HT-29 (cell line): ENCODE measurements at regions not wholly inside any gene's neighbourhood (a gene's known extent, or its start where the extent isn't known, plus 50 kb on each side); places are given as distances from the start of the nearest gene placed in this dataset.
A peak's percentile ranks its signal among the peaks of the same experiment; 100 is the strongest.
"Not testable (repeated sequence)": the region's sequence is repeated elsewhere in the genome, so short reads cannot be mapped to it uniquely, and the experiment has no call there.

Experiments
- DNase-seq: peaks from one replicate; pipeline ENCODE4 v3.0.0-alpha.2; 2015; ENCODE audit warnings: low spot score

DNA sequence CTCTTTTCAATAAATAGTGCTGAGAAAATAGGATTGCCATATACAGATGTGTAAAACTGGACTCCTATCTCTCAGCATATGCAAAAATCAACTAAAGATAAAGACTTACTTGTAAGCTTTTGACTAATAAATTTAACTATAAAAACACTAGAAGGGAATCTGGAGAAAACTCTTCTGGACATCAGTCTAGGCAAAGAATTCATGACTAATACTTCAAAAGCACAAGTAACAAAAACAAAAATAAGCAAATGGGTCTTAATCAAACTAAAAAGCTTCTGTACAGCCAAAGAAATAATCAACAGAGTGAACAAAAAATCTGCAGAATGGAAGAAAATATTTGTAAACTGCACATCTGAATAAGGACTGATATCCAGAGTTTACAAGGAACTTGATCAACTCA, 1122.2 kb downstream of the TBL1XR1 start:
- DNase-seq = no peak

DNA sequence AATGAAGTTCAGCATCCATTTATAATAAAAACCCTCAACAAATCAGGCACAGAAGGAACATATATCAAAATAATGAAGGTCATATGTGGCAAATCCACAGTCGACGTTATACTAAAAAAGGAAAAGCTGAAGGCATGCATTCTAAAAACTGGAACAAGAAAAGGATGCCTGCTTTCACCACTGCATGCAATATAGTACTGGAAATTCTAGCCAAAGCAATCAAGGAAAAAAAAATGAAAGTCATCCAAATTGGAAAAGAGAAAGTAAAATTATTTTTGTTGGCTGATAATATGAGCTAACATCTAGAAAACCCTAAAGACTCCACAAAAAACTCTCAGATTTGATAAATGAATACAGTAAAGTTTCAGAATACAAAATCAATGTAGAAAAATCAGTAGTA, 1123.2 kb downstream of the TBL1XR1 start:
- DNase-seq = no peak

DNA sequence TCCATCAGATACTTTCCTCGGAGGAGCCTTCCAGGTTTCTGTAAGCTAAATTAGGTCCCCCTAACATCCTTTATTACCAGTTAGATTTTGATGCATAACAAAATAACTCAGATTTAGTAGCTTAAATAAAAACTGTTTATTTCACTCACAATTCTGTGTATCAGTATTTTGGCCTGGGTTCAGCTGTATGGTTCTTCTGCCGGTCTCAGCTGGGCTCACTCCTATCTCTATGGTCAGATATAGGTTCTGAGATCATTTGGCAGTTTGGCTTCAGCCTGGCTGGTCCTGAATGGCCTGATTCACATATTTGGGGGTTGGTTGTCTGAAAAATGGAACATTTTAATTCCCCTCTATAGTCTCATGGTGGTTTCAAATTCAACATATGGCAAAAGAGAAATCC, 1125.3 kb downstream of the TBL1XR1 start:
- DNase-seq = no peak

DNA sequence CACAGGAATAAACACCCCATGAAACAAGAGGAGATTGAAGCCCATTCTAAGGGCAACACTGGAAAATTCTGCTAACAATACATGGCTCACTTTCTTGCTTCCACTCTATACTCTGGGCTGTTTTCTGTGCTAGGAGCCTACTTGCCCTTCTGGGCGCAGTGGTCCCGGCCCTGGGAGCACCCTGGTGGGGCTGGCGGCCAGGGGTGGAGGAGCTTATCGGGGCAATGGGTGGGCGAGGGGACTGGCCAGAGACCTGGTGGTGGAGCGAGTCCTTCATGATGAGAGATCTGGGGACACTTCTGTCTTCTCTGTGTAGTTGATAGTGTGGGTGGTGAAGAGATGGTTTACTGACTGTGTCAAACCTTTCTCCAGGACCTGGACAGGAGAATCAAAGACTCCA, 1128.5 kb downstream of the TBL1XR1 start:
- no peak for DNase-seq

DNA sequence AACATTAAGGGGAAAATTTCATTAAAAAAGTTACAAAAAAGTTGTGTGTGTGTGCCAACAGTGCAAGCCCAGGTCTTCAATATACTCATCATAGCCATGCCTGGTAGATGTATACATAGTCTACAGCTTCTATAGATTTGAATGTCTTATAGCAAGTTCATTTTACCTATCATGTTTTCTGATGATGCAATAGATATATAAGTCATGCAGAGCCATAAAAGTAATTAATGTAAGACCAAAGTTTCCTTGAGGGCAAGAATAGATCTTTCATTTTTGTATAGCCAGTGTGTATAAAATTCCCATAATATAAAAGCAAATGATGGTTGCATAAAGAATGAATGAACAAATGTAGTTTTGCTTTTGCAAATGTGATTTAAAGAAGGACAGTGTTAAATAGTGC, 1138.4 kb downstream of the TBL1XR1 start:
- no peak for DNase-seq

DNA sequence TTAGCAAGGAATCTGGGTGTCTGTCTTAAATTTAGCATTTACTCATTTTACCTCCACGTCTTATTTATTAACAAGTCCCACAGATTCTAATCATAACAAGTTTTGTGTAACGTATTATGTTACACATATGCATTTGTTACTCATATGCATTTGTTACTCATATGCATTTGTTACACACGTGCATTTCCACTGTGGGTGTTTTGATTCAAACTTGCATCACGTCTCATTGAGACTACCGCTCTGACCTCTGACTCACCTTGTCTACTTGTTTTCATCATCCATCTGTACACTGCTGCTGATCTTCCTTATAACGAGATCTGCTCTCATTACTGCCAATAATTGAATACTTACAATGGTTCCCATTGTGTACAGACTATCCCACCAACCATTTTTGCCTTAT, 1141.4 kb downstream of the TBL1XR1 start:
- no peak for DNase-seq

DNA sequence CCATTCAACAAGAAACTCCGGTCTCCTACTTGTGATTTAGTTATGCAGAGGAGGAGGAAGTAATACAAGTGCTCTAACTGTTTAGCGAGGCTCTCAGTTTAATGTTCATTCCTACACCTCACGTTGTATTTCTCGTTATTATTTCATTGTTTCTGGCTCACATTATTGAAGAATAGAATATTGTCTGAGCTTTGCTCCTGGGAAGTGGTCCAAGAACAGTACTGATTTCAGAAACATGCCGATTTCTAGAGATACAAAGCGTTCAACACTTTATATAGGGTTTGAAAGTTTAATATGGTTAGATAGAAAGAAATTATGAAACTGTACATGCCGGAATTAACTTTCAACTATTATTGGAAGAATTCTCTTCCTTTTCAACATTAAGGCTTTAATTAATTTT, 1145.5 kb downstream of the TBL1XR1 start:
- no peak for DNase-seq

DNA sequence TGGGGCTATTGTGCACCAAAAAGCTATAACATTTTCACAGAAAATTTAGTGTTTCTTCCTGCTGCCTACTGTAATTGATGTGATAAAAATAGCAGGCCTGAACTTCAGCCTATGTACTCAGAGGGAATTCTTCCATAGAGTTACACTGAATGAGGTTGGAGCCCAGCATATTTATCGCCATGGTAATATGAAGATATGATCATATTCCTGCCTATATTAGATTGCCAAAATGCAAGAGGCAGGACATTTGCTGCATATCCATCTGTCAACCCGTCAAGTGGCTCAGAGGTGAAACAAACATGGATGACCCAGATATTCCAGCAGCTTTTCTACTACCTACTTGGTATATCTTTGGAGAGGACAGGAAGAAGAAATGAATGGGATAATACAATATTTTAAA, 1150.6 kb downstream of the TBL1XR1 start:
- DNase-seq = no peak

DNA sequence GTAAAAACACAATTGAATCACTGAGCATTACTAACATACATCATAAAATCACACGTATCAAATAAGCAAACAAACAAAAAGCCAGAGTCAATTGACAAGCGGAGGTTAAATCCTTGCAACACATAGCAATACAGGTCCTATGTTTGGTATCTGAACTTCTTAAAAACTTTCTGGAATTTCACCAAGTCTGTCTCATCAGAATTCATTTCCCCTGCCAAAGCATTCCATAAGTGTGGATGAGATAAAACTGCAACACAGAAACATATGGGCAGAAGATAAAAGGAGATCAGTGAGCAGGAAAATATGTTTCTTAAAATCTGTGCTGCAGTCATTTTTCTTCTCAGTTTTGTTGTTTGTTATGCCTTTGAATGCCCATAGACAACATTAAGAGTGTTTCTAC, 1155.5 kb downstream of the TBL1XR1 start:
- DNase-seq = no peak

DNA sequence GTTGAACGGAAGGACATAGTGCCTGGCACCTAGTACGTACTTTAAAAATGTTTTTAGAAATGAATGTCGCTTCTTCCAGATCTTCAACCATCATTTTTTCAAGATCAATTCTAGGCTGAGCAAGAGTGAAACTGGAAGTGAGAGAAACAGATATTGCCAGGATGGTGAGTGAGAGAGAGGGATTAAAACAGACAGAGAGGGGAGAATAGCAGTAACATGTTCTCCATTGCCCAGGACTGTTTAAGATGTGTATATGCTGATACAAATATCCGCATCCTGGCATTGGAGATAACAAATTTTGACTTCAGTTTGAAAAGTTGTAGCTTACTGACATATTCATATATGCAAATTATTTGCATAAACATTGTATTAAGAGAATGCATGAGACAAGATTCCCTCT, 1156.1 kb downstream of the TBL1XR1 start:
- DNase-seq = no peak

DNA sequence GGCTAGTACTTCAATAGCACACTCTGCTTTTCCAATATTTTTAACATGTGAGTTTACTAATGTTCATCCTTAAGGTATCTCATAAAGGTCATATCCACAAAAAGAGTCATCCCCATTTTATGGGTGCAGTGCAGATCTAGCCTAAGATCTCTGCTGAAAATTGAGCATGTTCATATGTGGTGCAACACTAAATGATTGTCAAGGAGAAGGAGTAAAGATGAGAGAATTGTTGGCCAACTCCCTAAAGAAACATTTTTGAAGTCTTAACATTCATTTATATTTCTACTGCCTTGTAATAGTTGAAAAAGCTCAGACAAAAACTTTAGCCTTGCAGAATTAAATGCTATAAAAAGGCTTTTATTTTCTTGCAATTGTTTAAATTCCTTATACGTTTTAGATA, 1159.6 kb downstream of the TBL1XR1 start:
- no peak for DNase-seq

DNA sequence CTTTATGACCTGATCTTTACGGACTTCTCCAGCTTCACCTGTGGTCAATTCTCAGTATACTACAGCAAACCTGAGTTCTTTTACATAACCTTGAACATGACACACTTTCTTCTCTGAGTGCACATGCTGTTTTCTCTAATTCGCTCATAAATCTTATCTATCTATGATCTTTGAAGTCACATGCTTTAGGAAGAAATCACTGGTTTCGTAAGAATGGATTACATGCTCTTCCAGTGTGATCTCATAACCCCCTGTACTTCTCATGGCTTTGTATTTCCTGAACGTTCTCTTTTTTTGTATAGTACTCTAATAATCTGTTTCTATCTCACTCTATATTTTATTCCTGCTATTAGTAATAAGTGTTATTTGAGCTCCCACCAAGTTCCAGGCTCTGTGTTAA, 1165.2 kb downstream of the TBL1XR1 start:
- peak; percentile 2 for DNase-seq

DNA sequence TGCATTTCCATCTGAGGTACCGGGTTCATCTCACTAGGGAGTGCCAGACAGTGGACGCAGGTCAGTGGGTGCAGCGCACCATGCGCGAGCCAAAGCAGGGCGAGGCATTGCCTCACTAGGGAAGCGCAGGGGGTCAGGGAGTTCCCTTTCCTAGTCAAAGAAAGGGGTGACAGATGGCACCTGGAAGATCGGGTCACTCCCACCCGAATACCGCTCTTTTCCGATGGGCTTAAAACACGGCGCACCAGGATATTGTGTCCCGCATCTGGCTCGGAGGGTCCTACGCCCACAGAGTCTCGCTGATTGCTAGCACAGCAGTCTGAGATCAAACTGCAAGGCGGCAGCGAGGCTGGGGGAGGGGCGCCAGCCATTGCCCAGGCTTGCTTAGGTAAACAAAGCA, 1157.1 kb downstream of the NAALADL2 start:
- DNase-seq = not testable (repeated sequence)

DNA sequence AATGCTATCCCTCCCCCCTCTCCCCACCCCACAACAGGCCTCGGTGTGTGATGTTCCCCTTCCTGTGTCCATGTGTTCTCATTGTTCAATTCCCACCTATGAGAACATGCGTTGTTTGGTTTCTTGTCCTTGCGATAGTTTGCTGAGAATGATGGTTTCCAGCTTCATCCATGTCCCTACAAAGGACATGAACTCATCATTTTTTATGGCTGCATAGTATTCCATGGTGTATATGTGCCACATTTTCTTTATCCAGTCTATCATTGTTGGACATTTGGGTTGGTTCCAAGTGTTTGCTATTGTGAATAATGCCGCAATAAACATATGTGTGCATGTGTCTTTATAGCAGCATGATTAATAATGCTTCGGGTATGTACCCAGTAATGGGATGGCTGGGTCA, 1156.1 kb downstream of the NAALADL2 start:
- not testable (repeated sequence) for DNase-seq

DNA sequence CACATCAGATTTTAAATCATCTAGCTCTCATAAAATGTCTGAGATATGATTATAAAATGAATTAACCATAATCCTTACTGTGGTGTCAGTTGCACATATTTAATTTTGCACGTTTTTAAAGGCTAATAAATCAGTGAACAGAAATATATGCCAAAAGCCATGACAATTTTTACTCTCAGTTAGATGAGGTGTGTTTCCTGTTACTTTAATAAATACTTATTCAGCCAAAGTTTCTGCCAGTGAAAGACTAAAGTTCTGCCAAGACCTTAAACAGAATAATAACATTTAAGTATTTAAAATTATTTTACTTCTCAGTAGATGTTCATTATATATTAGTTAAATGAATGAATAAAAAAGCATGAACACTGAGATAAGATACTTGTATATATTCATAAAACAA, 1150.1 kb downstream of the NAALADL2 start:
- DNase-seq = no peak

DNA sequence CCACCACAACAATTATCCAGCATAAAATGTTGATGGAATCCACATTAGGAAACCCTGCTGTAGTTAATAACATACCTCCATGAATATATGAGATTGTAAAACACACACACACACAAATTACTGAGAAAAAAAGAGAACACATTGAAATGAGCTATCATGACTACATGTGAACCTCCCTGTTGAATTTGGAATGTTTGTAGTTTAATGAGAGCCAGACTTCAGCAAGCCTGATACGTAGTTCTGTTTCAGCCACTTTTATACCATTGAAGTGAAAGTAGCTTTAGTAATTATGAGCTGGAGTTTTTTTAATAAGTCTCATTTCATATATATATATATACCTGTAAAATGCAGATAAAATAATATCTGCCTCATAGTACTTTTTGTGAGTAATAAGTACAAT, 1146.4 kb downstream of the NAALADL2 start:
- no peak for DNase-seq

DNA sequence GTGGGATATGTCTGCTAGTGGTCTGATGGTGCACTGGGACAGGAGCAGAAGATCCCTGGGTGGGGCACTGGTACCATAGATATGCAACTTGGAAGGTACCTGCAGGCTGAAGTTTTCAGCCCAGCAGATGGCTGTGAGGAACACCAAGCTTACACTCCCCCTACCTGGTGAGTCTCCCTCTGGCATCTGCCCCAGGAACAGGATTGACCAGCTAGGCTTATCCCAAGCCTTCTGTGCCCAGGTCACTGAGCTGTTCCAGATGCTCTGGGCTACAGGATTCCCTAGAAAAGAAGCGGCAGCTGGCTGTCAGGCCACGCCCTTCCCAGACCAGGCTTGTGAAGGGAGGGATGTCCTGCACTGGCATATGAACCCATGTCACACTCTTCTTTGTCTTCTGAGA, 1130.0 kb downstream of the NAALADL2 start:
- DNase-seq = no peak

DNA sequence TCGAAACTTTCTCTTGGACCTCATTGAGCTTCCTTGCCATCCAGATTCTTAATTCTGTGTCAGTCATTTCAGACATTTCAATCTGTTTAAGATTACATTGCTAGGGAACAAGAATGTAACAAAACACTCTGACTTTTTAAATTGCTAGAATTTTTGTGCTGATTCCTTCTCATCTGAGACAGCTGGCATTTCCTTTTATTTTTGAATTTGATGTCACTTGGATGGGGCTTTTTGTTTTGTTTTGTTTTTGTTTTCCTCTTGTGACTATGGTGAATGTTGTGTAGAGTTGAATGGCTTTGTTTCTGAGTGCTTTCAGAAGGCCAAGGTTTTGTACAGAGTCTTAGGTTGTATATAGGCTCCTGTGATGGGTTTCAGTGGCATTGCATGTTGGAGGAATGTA, 1129.3 kb downstream of the NAALADL2 start:
- DNase-seq = no peak

DNA sequence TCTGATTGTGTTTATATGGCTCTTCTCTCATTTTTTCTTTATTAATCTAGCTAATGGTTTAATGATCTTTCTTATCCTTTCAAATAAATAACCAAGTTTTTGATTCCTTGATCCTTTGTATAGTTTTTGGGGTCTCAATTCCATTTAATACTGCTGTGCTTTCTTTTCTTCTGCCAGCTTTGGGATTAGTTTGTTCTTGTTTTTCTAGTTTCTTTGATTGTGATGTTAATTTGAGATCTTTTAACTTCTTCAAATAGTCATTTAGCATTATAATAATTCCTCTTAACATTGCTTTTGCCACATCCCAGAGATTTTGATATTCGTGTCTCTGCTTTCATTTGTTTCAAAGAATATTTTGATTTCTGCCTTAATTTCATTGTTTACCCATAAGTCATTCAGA, 1126.6 kb downstream of the NAALADL2 start:
- DNase-seq = no peak

DNA sequence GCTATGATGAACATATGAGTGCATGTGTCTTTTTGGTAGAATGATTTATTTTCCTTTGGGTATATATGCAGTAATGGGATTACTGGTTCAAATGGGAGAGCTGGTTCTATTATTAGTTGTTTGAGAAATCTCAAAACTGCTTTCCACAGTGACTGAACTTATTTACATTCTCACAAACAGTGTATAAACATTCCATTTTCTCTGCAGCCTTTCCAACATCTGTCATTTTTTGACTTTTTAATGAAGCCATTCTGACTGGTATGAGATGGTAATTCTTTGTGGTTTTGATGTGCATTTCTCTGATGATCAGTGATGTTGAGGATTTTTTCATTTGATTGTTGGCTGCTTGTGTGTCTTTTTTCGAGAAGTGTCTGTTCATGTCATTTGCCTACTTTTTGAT, 1124.2 kb downstream of the NAALADL2 start:
- no peak for DNase-seq

DNA sequence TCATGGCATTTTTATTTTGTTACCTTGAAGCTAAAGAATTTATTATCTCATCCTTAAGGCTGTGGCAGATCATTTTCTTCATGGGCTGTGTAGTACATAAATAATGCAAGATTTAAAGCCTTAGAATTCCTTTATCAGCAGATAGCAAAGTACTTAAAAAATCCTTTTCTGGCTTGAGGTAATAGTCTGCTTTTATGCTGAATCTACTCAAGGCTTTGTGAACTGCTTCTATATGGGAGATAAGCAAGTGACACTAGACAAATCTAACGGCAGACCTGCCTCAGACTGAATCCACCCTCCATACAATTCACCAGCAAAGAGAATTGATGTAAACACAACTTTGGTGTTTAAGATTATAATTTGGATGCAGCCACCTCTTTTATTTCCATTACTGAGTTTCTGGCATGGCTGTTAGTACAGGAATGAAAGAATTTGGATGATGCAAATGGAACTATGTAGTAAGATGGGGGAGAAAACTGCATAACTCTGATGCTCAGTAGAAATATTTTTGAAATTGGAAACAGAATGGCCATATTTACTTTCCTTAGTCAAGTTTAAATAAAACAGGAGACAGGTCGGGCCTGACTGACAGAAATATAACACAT, 1121.5 kb downstream of the NAALADL2 start:
- DNase-seq = no peak

DNA sequence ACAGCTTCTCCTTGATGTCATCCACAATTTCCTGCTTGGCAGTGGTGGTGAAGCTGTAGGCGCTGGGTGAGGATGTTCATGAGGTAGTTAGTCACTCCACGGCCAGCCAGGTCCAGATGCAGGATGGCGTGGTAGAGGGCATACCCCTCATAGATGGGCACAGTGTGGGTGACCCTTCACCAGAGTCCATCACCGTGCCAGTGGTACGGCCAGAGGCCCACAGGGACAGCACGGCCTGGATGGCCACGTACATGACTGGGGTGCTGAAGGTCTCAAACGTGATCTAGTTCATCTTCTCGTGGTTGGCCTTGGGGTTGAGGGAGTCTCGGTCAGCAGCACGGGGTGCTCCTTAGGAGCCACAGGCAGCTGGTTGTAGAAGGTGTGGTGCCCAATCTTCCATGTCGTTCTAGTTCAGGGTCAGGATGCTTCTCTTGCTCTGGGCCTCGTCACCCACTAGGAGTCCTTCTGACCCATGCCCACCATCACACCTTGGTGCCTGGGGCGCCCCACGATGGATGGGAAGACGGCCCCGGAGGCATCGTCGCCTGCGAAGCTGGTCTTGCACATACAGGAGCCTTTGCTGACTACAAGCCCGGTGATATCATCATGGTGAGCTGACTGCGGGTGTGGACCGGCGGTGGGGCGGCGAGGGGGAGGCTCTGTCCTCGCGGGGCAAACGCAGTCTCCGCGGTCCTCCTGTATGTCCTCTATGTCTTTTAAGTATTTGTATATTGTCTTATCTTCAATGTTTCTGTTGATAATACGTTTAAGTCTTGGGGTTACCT, 1119.0 kb downstream of the NAALADL2 start:
- DNase-seq = no peak

DNA sequence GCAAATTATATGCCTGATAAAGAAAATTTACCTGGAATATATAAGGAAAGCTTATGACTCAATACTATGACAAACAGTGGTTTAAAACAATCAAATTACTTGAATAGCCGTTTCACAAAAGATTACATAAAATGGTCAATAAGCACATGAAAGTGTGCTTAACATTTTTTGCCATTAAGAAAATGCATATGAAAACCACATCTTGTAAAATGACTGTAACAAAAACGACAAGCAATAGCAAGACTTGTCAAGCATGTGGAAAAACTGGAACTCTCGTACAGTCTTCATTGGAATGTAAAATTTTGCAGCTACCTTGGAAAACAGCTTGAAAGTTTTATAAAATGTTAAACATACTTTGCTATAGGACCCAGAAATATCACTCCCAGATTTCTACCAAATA, 1110.3 kb downstream of the NAALADL2 start:
- no peak for DNase-seq

DNA sequence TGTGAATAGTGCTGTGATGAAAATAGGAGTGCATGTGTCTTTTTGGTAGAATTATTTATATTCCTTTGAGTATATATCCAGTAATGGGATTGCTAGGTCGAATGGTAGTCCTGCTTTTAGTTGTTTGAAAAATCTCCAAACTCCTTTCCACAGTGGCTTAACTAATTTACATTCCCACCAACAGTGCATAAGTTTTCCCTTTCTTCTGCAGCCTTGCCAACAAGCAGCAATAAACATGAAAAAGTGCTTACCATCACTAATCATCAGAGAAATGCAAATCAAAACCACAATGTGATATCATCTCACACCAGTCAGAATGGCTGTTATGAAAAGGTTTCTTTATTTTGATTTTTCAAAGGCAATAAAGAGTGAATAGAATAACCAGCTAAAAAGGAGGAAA, 1105.9 kb downstream of the NAALADL2 start:
- no peak for DNase-seq
